Nephron (organoid): ENCODE measurements at regions not wholly inside any gene's neighbourhood (a gene's known extent, or its start where the extent isn't known, plus 50 kb on each side); places are given as distances from the start of the nearest gene placed in this dataset.
"Not testable (repeated sequence)": the region's sequence is repeated elsewhere in the genome, so short reads cannot be mapped to it uniquely, and the experiment has no call there.

Source experiments
- H3K27ac Mint-ChIP-seq, 3 experiments: 2 replicates each; pipeline ENCODE4 v1.8.0; 2020; ENCODE audit warnings: mixed read lengths in 3 of 3, mild to moderate bottlenecking in 2 of 3, moderate library complexity in 1 of 3
- H3K27me3 Mint-ChIP-seq: 2 replicates; pipeline ENCODE4 v1.8.0; 2021; ENCODE audit warnings: low read depth, mild to moderate bottlenecking, moderate library complexity, mixed read lengths
- H3K36me3 Mint-ChIP-seq: 2 replicates; pipeline ENCODE4 v1.8.0; 2020; ENCODE audit warnings: low read depth, mixed read lengths
- H3K4me1 Mint-ChIP-seq: 2 replicates; pipeline ENCODE4 v1.8.0; 2020; ENCODE audit warnings: mixed read lengths
- H3K4me3 Mint-ChIP-seq, 3 experiments: 2 replicates each; pipeline ENCODE4 v1.8.0; 2020; ENCODE audit warnings: mild to moderate bottlenecking in 3 of 3, mixed read lengths in 3 of 3, moderate library complexity in 2 of 3
- H3K9me3 Mint-ChIP-seq: 2 replicates; pipeline ENCODE4 v1.8.0; 2020; ENCODE audit warnings: mixed read lengths
- TF ChIP-seq, protein P1 (sequence below), 3 experiments: fragments of 200-600 bp; sonication (generic); IDR thresholded peaks; one replicate each; pipeline ENCODE4 v1.5.0; 2021; ENCODE audit warnings: antibody characterized with exemption in 3 of 3; ENCODE audit not compliant: unreplicated experiment in 3 of 3

DNA sequence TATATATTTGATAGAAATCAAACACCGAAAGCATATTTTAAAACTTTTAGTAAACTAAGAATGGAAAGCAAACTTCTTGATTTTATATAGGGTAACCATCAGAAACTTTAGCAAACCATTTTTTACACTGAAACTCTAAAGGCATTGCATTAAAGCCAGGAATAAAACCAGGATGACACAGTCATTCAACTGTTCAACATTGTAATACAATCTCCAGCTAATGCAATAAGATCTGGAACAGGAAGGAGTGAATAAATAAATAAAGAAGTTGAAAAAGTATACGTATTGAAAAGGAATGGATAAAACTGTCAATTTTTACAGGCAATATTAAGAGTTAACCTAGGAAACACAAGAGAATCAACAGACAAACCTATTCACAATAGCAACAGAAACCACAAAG, 181.9 kb upstream of the TTC14 start:
- H3K4me3 Mint-ChIP-seq, result no peak overlapping the region
- H3K9me3 Mint-ChIP-seq, result no peaks in the 10 kb centered on the region
- H3K4me1 Mint-ChIP-seq, result peaks cover 5% of the 10 kb centered on the region
- no peaks in the 10 kb centered on the region for H3K36me3 Mint-ChIP-seq
- H3K27me3 Mint-ChIP-seq, result no peaks in the 10 kb centered on the region
- TF ChIP-seq, protein P1, sequence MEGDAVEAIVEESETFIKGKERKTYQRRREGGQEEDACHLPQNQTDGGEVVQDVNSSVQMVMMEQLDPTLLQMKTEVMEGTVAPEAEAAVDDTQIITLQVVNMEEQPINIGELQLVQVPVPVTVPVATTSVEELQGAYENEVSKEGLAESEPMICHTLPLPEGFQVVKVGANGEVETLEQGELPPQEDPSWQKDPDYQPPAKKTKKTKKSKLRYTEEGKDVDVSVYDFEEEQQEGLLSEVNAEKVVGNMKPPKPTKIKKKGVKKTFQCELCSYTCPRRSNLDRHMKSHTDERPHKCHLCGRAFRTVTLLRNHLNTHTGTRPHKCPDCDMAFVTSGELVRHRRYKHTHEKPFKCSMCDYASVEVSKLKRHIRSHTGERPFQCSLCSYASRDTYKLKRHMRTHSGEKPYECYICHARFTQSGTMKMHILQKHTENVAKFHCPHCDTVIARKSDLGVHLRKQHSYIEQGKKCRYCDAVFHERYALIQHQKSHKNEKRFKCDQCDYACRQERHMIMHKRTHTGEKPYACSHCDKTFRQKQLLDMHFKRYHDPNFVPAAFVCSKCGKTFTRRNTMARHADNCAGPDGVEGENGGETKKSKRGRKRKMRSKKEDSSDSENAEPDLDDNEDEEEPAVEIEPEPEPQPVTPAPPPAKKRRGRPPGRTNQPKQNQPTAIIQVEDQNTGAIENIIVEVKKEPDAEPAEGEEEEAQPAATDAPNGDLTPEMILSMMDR (IDR thresholded peaks at IDR 0.05; ENCODE audit: unreplicated experiment in 3 of 3), result no peak
- no peak overlapping the region for H3K27ac Mint-ChIP-seq

DNA sequence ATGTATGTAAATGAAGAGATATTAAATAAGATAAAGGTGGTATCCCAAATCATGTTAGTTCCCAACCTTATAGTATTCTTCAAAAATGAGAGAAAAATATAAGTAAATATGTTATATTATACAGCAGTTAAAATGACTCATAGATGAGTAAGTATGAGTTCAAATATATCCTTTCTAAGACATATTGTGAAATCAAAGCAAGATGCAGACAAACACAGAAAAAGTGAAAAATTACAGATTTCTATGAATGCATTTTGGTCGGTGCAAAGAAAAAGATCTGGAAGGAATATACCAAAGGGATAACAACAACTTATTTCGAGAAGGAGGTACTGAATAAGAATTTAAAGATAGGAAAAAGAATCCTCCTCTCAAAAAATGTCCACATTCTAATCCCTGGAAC, 181.2 kb upstream of the TTC14 start:
- Mint-ChIP-seq H3K36me3 (no peaks in the 10 kb centered on the region), H3K4me1 (peaks cover 5% of the 10 kb centered on the region), H3K27me3 (no peaks in the 10 kb centered on the region), H3K4me3 (no peak overlapping the region), H3K9me3 (no peaks in the 10 kb centered on the region), H3K27ac (no peak overlapping the region)
- TF ChIP-seq, protein P1 (IDR thresholded peaks at IDR 0.05; ENCODE audit: unreplicated experiment in 3 of 3), result no peak

DNA sequence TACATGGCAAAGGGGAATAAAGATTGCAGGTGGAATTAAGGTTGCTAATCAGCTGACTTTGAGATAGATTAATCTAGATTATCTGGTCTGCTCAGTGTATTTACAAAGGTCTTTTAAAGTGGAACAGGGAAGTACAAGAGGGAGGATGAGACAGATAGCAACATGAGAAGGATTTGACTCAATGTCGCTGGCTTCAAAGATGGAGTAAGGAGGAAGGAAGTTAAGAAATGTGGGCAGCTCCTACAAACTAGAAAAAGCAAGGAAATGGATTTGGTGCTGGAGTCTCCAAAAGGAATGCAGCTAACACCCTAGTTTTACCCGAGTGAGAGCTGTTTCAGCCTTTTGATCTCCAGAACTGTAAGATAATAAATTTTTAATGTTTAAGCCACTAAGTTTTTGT, 180.7 kb upstream of the TTC14 start:
- TF ChIP-seq, protein P1 (IDR thresholded peaks at IDR 0.05; ENCODE audit: unreplicated experiment in 3 of 3), result no peak
- Mint-ChIP-seq H3K27ac (no peak overlapping the region), H3K4me1 (peaks cover 5% of the 10 kb centered on the region), H3K9me3 (no peaks in the 10 kb centered on the region), H3K27me3 (no peaks in the 10 kb centered on the region), H3K4me3 (no peak overlapping the region), H3K36me3 (no peaks in the 10 kb centered on the region)

DNA sequence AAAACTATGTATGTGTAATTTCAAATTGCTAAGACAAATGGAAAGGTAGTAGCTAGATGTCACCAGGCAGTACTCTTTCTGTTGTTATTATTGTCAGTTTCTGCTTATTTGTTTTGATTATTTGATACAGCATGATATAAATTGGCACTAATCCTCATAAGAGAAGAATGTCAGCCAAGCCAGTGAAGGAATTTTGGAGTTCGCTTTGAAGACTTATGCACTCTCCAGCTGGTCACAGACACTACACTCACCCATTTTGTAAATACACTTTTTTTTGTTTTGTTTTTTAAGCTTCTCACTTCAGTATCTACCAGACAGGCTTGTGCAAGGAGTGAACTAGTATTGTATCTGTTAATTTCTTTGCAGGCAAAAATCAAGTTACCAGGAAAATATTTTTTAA, 180.2 kb upstream of the TTC14 start:
- Mint-ChIP-seq H3K27me3 (no peaks in the 10 kb centered on the region), H3K4me1 (peaks cover 5% of the 10 kb centered on the region), H3K36me3 (no peaks in the 10 kb centered on the region), H3K9me3 (no peaks in the 10 kb centered on the region), H3K4me3 (no peak overlapping the region), H3K27ac (no peak overlapping the region)
- TF ChIP-seq, protein P1 (IDR thresholded peaks at IDR 0.05; ENCODE audit: unreplicated experiment in 3 of 3), result no peak

DNA sequence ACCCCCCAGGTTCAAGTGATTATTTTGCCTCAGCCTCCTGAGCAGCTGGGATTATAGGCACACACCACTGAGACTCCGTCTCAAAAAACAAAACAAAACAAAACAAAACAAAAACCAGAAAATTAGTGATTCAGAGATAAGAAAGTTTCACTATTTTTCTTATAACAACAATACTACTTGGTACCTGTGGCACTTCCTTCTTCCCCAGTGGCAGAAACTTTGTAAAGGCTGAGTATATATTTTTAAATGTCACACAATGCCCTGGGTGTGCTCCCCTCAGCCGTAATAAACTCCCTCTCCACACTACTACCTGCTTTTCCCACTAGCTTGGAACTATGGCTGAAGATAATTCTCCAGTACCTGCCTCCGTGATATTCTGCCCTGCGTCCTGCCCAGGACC, 177.7 kb upstream of the TTC14 start:
- H3K27ac Mint-ChIP-seq, H3K4me1 Mint-ChIP-seq, H3K27me3 Mint-ChIP-seq, H3K36me3 Mint-ChIP-seq, H3K4me3 Mint-ChIP-seq, H3K9me3 Mint-ChIP-seq: not testable (repeated sequence)

DNA sequence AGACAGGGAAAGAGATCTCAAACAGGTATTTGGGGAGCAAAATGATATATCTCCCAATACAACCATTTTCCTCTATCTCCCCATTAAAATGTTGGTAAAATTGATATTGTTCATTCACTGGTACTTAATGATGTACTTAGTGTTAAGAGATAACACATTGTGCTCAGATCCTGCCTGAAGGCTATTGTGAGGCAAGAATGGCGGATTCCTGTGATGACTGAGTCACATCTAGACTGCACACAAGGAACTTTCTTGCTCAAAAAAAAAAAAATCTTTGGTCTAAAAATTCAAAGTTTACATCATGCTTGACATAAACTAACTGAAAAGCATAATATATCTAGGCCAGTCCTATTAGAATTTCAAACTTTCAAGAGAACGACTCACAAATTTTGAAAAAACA, 171.1 kb upstream of the TTC14 start:
- Mint-ChIP-seq H3K9me3 (peaks cover 3% of the 10 kb centered on the region), H3K27ac (no peak overlapping the region), H3K36me3 (no peaks in the 10 kb centered on the region), H3K4me1 (no peaks in the 10 kb centered on the region), H3K27me3 (no peaks in the 10 kb centered on the region), H3K4me3 (no peak overlapping the region)
- TF ChIP-seq, protein P1 (IDR thresholded peaks at IDR 0.05; ENCODE audit: unreplicated experiment in 3 of 3), result no peak

DNA sequence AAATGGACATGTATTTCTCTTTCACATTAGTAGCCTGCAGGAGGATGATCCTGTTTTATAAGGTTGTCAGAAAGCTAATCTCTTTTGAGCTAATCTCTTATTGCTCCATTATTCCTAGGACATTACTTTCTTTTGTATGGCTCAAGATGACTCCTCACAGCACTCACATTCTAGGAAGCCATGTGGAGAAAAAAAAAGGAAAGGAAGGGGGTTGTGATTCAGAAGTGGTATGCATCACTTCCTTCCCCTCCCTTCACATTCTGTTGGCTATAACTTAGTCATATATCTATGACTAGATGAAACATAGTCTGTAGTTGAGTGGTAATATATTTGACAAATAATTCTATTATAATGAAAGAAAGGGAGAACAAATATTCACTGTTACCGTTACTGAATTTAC, 168.8 kb upstream of the TTC14 start:
- H3K4me3 Mint-ChIP-seq, result no peak overlapping the region

More for the DNA sequence above, 168.8 kb upstream of the TTC14 start:
- Mint-ChIP-seq H3K36me3 (no peaks in the 10 kb centered on the region), H3K27me3 (no peaks in the 10 kb centered on the region), H3K9me3 (peaks cover 3% of the 10 kb centered on the region), H3K4me1 (no peaks in the 10 kb centered on the region), H3K27ac (no peak overlapping the region)
- TF ChIP-seq, protein P1 (IDR thresholded peaks at IDR 0.05; ENCODE audit: unreplicated experiment in 3 of 3), result no peak
